G401.6 (cell line): ENCODE measurements at regions not wholly inside any gene's neighbourhood (a gene's known extent, or its start where the extent isn't known, plus 50 kb on each side); places are given as distances from the start of the nearest gene placed in this dataset.

ENCODE experiments used
- FAIRE-seq: peaks from 2 replicates; lab custom pipeline; 2012; peaks lifted over from hg19 to GRCh38; lab: Jason Lieb, UNC

DNA sequence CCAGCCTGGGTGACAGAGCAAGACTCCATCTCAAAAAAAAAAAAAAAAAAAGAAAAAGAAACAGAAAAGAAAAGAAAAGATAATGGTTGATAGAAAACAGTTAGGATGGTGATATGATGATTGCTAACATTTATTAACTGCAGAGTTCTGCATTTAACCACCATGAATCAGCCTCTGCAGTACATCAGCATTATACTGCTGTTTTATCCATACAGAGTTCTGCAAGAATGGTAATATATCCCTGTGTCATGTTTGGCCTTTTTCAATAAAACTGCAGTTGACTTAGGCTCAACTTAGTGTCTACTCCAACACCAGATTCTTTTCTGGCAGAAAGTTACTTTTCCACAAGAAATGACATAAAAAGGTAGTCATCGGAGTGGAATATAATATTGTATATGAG lies 62.6 kb downstream of the DUSP6 start:
- no peak for FAIRE-seq

DNA sequence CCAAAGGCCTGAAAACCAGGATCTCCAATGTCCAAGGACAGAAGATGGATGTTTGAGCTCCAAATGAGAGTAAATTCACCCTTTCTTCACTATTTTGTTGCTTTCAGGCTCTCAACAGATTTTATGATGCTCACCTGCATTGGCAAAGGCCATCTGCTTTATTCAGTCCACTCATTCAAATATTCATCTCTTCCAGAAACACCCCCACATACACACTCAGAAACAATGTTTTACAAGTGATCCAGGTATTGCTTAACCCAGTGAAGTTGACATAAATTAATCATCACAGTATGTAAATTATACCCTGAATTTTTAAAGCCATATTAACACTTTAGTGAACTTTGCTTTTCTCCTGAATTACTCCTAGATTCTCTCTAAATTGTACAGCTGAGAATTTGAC lies 63.3 kb downstream of the DUSP6 start:
- FAIRE-seq = no peak

DNA sequence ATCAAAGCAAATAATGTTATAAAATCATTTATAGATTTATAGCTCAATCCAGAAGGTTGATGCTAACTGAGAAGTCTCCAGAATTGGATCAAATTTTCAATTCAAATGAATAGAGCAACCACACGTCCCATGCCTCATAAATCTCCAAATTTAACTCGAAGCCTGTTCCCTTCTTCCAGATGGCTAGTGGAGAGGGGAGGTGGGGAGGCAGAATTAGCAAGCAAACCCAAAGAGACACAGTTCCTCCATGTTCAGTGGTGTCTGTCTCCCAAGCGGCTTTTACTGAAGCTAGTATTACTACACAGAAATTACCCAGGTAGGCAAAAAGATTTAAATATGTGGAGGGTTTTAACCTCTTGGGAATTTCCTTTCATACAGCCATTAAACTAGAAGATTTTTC lies 65.8 kb downstream of the DUSP6 start:
- no peak for FAIRE-seq

DNA sequence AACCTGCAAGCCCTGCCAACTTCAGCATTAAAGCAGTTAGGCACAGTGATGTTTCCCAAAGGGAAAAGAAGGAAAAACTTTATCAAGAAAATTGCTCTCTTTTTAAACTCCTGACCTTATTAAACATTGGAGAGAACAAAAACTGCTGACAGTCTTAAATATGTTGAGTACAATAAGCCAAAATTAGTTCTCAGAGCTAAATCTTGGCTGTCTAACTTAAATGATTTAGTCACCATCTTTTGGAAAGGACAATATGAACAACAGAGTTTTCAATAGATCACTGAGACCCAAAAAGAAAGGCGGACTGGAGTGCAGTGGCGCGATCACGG lies 70.8 kb downstream of the DUSP6 start:
- no peak for FAIRE-seq

DNA sequence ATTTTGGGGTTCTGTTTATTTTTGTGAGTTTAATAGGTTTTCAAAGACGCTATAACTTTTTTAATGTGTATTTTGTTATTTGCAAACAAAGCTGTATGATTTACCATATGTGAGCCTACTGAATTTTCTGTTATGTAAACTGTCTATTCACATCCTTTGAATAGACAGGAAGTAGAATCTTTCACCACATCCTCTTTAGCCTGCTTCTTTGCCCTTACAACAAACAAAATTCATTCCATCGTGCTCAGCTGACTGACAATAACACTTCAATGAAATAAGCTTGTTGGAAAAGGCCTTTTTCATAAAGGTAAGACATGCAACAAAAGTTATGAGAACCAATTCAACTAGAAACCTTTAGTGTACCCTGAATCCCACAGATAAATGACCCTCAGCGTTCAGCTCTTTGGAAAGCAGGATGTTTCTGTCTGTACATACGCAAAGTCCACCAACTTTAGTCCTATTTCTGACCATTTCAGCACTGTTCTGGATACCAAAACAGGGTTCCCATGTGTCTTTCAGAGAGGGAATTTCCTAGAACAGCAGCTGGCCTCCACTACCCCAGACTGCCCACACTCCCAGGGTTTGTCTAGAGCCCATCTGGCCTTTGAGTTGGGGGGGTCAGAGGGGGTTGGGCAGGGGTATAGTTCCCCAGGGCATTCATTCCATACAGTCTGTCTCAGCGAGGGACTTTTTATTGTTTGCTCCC lies 71.3 kb downstream of the DUSP6 start:
- FAIRE-seq = no peak

DNA sequence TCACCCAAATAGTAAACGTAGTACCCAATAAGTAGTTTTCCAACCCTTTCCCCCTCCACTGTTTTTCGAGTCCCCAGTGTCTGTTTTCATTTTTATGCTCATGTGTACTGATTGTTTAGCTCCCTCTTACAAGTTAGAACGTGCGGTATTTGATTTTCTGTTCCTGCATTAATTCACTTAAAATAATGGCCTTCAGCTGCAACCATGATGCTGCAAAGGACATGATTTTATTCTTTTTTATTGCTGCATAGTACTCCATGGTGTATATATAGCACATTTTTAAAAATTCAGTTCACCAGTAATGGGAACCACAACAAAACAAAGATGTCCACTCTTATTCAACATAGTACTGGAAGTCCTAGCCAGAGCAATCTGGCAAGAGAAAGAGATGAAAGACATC lies 72.8 kb downstream of the DUSP6 start:
- no peak for FAIRE-seq

DNA sequence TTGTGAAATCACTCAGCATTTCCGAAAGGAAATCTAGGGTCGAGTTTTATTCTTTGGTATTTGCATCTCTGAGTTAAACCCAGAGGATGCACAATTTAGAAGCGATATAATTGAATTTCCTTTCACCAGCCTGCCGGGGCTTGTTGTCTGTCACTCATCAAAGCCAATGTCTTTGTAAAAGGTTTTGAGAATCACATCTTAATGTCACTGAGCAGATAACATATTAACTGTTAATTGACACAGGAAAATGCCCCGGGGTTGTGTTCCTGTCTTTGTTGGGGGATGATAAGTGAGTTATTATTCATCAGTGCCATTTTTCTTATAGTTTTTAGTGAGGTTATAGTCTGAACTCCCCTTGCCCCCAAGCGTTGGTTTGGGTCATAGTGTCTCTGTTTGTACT lies 73.4 kb downstream of the DUSP6 start:
- FAIRE-seq = no peak

DNA sequence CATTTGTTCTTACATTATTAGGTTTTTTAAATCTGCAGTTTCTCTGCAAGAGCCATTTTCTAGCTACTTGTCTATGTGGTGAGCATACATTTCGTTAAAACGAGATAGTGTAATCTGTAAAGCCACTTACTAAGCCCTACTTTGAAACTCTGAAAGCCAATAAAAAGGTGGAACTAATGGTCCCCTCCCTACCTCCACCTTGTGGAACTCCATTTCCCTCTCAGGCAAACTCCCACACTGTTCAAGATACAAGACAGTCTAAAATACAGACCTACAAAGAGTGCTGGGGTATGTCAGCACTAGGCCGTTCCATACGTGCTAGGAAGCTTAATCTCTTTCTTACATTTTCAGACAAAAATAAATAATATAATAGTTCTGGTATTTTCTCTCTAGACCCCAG lies 74.1 kb downstream of the DUSP6 start:
- FAIRE-seq = no peak

DNA sequence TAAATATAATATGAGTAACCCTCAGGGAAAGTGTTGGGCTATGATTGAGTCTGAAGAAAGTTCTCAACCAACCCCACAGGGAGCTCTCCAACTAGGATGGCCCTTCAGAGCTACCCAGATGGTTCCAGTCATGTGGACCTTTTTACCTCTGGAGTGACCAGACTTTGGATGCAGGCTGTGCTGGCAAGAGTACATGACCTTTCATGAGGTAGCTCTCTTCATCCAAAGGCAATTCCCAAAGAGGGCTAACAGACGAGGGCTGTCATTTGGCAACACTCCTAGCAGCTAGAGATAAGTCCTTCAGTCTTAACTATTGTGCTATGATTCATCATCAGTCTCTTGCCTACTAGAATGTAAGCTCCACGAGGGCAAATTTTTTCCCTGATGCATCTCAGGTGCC lies 75.4 kb downstream of the DUSP6 start:
- FAIRE-seq = no peak

DNA sequence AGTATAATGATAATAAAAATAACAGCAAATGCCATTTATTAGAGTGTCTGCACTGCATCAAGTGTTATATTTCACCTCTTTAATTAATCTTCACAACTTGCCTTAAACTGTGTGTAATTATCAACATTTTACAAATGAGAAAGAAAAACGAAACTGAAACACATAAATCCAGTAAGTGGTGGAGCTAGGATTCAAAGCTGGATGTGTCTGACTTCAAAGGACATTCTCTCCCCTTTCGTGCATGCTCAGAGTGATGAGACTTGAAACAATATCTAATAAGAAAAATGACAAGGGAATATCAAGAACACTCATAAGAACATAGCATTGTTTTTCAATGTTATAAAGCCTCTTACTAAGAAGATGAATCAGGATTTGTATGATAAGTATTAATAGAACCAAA lies 78.8 kb downstream of the DUSP6 start:
- no peak for FAIRE-seq

DNA sequence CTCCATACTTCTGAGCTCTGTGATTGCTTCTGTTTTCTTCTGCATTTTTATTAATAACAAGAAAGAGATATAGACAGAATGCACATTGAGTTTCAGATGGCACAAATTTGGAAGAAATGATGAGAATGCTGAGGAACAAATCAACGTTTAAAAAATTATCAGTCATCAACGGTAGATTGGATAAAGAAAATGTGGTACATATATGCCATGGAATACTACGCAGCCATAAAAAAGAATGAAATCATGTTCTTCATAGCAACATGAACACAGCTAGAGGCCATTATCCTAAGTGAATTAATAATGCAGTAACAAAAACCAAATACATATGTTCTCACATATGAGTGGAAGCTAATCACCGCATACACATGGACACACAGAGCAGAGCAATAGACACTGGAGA lies 81.8 kb downstream of the DUSP6 start:
- no peak for FAIRE-seq

DNA sequence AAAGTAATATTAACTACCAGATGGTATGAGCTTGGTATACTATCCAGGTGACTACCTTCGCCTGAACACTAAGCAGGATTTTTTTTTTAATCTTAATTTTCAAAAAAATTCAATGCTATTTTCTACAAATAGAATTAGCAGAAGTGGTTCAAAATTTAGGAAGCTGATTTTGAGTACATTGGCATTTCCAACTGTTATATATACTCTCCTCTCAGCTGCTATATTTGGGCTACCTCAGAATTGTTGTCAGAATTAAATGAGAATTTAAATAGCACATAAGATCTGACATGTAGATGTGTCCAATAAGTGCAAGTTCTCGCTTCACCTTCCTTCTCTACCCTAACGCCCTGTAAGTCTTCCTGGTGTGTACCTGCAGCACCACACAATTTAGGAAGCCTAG lies 83.1 kb downstream of the DUSP6 start:
- FAIRE-seq = no peak

DNA sequence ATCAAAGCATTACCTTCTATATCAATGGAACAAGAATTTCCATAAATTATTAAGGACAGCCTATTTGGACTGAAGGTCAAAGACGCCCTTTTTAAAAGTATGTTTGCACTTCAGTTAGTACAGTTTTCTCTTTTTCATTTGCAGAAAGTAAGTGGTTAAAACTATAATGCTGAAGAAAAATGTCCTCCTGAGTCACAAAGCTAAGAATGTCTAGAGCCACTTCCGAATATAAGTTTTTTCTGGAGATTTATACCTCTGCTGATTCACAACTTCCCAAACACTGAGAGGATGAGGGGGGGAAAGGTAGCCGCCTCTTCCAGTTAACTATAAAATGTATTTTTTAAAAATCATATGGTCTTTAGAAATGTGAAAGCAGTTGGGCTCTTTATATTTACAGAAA lies 84.9 kb downstream of the DUSP6 start:
- FAIRE-seq = no peak

DNA sequence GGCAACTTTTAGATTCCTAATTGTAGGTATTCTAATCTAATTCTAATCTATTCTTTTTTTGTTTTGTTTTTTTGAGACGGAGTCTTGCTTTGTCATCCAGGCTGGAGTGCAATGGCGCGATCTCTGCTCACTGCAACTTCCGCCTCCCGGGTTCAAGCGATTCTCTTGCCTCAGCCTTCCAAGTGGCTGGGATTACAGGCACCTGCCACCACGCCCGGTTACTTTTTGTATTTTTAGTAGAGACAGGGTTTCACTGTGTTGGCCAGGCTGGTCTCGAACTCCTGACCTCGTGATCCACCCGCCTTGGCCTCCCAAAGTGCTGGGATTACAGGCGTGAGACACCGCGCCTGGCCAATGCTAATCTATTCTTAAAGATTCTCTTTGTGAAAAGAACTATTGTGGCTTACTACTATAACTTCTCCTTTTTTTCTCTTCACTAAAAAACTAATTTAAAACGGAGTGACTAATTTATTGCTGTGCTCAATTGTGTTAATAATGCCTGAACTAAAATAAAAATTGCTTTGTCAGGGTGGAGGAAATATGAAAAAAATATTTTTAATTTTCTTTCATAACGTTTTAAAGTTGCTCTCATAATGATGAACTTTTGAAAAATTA lies 85.6 kb downstream of the DUSP6 start:
- peak; percentile 41 for FAIRE-seq

DNA sequence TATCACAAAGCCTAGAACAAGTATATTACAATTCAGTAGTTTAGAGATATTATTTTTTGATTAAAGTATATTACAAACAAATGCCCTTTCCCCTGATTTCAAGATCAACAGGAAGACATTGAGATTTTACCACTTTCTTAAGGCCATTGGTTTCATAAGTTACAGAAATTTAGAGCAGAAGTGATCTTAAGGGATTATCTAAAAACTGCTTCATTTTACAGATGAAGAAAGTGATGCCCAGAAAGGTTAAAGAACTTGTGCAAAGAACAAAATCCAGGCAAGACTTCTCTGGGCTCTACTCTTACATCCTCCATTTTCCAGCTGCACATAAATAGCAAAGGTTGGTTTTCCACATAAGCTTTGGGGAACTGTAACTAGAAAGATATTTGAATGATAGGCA lies 87.5 kb downstream of the DUSP6 start:
- FAIRE-seq = no peak

DNA sequence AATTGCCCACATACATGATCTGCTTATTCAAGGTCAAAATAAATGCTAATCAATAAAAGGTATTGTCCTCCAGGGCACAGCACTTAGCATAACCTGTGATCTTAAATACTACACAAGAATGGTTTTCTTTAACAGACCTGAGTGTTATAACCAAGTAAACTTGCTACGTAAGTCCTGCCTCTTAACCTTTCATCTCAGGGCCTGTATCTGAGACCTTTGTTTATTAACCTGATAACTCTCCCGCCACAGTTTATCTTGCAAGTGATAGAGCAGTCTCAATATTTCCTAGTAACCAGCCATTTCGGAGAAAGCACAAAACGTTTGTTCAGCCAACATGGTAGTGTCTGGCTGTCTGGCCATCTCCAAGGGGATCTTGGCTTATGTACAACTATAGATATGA lies 88.4 kb downstream of the DUSP6 start:
- FAIRE-seq = no peak

DNA sequence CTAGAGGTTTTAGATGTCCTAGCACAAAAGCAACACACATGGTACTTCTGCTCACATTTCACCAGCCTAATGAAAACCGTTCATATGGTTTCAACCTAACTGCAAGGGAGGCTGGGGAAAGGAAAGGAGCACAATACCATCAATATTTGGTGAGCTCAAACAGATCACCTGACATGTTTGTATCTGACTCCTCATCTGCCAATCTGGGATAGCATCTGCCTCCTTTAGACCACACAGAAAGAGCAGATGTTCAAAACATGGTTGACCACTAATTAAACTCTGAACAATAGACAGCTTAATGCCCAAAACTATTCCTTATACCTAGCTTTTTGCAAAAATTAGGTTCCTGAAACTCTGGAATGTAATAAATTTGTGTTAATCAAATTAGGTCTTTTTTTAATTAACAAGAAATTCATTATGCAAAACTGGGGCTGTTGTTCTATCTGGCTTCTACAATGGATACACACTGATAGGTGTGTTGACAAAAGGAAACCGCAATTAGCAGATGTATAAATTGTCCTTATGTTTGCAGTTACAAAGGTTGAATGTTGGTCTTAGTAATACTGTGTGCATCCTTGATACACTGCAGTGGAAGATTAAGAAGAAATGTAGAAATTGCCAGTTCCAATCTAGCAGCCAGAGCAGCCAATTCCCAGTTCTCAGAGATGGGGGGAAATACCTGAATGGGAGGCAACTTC lies 89.3 kb downstream of the DUSP6 start:
- FAIRE-seq = no peak

DNA sequence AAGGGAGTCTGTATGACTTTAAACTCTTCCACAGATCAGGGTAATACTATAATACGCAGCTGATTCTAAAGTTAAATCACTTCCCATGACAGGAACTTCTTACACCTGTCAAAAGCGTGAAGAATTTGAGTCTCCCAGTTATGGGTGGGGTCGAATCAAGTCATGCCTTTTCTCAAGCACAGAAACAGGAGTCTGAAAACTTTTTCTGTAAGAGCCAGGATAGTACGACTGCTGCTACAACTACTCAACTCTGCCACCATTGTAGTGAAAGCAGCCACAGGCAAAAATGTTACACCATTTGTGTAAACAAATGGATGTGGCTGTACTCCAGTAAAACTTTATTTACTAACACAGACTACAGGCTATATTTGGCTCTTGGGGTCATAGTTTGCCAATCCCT lies 90.3 kb downstream of the DUSP6 start:
- no peak for FAIRE-seq

DNA sequence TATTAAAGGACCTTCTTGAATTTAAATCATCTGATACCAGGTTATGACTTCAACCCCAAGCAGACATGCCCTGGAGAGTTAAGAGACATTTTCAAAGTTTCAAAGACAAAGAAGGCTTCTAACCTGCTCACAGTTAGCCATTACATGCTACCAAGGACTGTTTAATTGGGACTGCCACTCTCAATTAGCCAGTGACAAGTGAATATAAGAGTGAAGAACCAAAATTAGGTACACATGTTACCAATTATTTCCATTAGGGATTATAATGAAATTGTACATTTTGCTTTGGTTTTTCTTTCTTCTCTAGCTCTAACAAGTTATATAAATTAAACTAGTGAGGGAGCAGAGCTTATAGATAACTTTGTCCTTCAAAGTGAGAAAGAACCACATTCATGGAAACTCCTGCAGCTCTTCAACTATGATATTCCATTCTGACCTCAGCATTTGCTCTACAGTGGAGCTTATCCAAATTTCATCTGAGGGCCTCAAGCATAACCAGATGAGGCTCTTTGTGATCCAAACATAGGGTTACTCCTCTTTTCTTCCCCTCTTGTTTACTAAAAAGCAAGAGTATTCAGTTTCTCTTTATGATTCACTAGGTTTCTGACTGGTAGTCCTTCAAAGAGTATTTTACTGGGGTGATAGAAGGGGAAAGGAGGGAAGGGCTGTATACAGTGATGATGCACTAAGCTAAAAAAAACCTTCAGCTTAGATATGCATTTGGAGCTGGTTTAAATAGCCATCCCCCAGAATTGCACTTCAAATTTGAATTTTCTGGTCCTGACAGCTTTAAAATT lies 91.3 kb downstream of the DUSP6 start:
- FAIRE-seq = no peak

DNA sequence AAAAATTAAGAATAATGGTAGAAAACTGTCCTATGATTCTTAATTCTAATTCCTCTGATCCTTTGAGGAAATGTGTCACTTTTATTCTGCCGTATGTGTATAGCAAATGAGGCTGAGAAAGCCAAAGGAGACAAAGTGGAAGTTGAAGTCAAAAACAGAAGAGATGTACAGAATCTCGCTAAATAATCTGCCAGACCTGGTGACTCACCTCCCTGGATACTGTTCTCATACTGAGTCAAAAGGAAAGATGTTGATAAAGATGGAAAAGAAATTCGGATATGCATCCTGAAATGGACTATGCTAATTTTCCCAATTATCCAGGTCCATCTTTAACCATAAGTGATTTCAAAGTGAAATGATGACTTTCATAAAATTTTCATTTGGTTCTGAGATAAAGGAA lies 92.5 kb downstream of the DUSP6 start:
- no peak for FAIRE-seq

DNA sequence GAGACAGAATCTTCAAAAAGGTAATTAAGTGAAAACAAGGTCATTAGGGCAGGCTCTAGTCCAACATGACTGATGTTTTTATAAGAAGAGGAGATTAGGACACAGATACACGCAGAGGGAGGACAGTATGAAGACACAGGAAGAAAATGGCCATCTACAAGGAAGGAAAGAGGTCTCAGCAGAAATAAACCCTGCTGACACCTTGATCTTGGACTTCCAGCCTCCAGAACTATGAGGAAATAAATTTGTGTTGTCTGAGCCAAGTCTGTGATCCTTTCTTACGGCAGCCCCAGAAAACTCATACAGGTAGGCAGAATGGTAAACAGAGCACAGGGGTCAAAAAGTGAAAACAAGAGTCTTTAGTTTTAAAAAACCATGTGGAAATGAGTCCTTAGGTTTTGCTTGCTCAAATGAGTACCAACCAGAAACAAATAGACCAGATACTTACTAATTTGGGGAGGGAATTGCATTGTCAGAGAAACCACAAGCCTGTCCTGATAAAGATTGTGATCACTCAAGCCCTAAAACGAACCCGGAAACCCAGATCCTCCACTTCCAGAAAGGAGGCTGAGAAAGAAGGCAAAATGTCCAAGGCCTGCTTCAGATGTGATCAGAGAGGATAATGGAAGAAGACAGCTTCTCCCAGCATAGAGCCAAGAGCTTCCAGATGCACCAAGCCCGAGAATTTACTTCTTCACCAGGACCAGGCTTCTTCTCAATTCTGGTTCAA lies 93.9 kb downstream of the DUSP6 start:
- FAIRE-seq = no peak

DNA sequence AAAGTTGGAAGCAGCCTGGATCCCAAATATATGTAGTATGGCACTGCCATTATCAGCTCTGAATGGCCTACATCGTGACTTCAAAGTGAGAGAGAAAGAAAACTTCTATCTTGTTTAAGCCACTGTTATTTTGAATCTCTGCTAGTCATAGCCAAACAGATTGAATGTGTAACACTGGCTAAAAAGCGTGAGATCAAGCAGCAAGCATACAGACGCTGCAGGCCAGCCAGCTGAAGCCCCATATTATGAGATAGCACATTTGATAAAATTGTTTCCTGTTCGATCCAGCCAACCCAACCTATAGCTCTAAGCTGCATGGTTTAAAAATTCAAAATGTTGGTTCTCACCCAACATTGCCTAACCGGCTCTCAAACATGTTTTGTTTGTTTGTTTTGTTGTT lies 95.0 kb downstream of the DUSP6 start:
- no peak for FAIRE-seq

DNA sequence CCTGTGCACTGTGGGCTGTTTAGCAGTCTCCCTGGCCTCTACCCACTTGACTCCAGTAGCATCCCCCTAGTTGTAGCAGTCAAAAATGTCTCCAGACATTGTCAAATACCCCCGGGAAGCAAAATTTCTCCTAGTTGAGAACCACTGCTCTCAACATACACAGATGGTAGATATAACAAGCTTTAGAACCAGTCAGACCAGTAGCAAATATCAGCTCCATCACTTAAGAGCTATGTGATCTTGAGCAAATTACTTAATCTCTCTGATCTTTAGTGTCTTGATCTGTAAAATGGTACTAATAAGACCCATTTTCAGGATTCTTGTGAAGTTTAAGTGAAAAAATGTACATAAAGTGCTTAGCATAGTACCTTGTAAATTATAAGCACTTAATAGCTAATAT lies 96.2 kb downstream of the DUSP6 start:
- no peak for FAIRE-seq
